COLO668 (cell line): ENCODE measurements at regions not wholly inside any gene's neighbourhood (a gene's known extent, or its start where the extent isn't known, plus 50 kb on each side); places are given as distances from the start of the nearest gene placed in this dataset.

Experiments
- DNase-seq: peaks from one replicate; lab custom pipeline; 2025; ENCODE audit not compliant: unreplicated experiment; lab: John Stamatoyannopoulos, UW

DNA sequence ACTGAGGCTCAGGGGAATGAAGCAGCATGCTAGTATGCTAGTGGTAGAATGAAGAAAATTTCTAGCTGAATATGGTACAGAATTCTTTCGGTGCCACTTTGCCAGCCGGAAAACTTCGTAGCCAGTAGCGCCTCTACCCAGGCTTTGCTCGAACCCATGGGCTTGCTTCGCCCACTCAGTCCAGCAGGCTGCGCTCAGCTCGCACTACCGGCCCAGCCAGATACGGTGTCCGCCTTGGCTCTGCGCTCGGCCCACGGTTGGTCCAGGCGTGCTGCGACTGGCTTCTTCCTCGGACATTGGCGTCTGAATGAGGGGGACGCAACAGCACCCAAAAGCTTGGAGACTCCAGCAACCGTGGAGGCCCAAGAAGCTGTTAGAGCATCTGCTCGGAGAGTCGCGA, 372.5 kb upstream of the CDH8 start:
- no peak for DNase-seq

DNA sequence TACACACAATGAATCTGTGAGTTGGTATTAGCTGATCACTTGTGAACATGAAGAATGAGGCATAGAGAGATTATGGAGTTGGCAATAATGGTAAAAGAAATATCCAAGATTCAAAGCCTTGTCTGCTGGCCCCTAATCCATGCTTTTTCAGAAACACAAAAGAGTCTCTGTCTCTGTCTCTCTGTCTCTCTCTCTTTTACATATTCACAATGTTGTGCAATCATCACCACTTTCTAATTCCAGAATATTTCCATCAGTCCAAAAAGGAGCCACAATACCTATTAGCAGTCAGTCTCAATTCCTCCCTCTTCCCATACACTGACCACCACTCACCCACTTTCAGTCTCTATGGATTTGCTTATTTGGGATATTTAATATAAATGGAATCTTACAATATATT, 370.1 kb upstream of the CDH8 start:
- no peak for DNase-seq

DNA sequence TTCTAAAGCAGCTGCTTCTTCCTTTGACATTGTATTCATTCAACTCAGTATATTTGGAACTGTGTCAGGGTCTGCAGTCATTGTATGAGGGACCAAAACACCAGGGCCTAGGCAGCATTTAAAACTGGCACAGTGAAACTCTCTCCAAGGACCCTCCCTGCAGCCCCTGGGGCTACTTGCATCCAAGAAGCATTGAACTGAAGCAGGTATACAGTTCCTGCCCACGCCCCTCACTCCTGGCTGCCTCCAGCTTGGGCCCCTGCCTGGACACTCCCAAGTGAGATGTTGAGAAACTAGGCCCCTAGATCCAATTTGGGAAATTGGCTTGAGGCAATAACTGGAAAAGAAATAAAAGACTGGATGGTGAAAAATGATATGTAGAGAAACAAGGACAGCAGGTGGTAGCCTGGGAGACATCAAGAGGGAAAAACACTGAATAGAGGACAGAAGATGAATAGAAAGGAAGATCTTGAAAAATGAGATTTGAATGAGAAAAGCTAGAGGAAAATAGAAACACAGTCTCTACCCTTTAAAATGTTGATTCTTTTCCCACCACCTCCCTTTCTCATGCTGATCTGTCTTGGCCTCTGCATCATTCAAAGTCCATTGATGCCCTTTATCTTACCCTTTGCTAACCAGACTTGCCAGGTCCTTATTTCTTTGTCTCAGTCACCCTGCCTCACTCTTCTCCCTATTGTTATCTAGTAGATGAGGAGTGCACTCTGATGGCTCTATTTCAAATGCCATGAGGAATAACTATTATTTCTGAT, 368.8 kb upstream of the CDH8 start:
- DNase-seq, result no peak

DNA sequence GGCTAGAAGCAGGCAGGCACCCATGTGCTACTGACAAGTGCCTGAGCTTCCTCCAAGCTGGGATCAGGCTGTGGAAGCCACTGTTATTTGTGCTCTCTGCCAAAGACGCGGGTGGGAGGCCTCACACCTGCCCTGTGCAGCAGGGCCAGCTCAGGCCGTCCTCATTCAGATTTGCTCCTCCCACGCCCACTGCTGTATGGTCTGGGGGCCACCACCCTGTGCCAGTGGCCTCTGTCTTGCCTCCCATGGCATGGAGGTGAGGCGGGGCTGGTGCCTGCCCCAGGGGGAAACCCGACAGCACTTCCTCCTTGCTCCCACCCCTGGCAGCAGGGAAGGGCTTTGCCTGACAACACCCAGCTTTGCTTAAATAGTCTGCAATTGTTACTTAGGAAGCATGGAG, 356.5 kb upstream of the CDH8 start:
- DNase-seq, result no peak

DNA sequence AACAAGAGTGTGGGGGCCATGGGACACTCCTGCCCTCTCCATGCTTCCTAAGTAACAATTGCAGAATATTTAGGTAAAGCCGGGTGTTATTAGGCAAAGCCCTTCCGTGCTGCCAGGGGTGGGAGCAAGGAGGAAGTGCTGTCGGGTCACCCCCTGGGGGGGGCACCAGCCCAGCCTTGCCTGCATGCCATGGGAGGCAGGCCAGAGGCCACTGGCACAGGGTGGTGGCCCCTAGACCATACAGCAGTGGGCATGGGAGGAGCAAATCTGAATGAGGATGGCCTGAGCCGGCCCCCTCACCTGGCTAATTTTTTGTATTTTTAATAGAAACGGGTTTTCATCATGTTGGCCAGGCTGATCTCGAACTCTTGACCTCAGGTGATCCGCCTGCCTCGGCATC, 355.7 kb upstream of the CDH8 start:
- no peak for DNase-seq

DNA sequence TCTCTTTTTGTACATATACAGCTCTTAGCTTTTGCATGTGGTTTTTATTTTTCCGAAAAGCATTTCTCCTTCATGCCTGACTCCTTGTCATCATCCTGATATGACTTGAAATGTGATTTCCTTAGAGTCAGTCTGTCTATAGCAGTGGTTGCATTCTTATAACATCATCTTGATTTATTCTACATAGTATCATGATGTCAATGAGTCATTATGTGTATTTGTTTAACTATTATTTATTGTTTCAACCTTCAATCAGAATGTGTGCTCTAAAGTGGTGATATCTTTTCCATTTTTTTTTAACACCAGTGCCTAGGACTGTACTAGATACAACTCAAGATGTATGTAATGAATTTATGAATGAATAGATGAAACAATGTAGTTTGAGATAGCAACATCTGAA, 354.9 kb upstream of the CDH8 start:
- DNase-seq, result no peak

DNA sequence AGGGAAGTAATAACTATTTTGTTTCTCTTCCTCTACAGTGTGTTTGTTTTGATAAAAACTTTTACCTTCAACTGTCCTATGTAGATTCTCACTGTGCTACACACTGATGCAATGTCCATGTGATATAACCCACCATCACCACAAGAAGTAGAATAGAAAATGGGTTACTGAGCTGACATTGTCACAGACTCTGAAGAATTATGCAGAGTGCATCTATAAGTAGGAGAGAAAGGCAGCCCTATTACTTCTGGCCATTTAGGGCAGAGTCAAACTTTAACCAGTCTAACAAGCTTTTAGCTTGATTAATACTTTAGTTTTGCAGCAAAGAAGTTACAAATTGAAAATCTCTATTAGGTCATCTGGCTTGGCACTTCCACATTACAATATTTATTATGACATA, 354.0 kb upstream of the CDH8 start:
- no peak for DNase-seq

DNA sequence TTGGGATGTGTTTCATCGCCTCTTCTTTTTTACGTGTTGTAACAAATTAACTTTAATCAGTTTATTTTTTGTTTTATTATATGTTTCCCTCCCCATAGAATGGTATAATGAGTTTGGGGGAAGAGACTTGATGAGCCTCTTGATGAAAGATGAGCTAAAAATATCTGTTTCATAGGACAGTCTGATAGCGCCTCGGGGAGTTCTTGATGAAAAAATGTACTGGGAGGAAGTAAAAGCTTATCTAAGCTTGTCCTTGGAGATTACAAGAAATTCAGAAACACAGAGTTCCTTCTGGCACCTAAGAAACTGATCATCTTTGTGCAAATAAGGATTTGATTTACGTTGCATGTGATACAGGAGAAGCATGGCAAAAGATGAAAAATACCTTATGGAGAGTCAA, 350.2 kb upstream of the CDH8 start:
- DNase-seq, result no peak

DNA sequence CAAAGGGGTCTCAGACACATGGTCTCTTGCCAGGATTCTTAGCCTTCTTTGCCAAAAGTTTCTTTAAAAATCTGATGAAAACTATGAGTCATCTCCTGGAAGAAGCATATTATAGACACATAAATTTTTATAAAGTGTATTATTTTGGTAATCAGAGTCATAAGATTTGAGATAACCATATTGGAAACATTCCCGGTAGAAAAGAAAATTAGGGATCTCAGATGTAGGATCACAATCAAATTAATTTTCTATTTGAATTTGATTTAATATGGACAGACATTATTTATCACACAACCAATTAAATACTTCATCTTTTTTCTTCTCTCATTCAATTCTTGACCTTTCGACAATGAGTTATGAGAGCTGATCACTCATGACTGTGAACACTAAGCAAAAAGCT, 347.7 kb upstream of the CDH8 start:
- DNase-seq, result no peak

DNA sequence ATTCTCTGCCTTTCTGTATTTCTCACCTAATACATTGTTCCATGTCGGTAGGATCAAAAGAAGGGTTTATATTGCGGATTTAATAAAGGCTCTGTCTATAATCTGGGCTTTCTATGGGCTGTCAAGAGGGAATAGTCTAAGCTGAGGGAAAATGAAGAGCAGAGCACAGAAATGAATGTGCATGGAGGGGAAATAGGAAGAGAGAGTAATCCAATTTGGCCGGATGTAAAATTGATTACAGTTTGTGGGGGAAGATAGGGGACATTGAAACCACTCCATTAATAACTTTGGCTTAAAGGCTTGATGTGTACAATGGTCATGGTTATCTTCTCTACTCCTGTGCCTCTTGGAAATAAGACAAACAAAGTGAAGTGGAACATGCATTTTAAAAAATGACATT, 334.2 kb upstream of the CDH8 start:
- DNase-seq, result no peak

DNA sequence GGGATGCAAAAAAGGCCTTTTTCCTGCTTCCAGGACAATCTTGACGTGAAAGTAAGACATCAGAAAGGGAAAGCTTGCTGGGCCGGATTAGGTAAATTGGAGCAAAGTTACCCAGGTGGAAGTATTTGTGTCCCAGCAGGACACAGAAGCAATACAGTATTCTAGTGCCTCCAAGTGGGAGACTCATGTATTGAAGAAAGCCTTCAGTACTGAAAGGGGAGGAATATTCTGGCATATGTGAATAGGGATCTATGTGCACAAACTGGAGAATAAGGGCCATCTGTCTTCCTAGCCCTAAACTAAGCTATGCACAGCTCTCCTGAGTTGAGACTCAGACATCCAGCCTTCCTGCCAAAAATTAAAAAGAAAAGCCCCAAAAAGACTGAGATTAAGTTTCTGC, 327.3 kb upstream of the CDH8 start:
- DNase-seq, result no peak

DNA sequence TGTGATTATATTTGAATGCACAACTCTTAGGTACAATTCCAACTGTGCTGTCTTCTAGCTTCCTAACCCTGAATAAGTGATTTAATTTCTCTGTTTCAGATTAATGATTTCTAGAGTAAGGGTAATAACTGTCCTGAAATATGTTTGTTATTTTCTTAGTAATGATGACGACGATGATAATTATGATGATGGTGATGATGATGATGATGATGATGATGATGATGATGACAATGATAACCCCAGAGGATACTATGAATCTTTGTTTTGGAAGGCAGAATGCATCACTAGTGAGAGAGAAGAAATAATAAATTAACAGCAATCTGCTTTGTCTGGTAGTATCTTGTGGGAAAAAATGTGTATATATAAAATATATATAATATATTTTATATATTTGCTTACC, 317.1 kb upstream of the CDH8 start:
- no peak for DNase-seq

DNA sequence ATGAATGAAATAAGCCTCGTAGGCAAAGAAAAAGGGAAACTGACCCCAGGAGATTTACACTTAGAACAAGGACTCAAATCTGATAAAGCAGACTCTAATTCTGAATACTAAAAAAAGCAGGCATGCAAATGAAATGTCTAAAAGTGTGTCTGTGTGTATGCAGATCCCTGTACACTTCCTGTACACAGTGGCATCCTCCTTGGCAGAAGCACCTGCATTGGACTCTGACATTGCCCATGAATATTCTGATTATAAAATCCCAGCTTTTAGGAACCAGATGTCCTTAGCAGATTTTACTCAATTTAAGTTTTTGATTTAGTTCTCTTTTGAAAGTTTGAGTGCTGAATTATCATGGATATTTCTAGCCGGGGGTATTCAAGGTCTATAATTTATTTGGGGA, 306.0 kb upstream of the CDH8 start:
- DNase-seq, result no peak

DNA sequence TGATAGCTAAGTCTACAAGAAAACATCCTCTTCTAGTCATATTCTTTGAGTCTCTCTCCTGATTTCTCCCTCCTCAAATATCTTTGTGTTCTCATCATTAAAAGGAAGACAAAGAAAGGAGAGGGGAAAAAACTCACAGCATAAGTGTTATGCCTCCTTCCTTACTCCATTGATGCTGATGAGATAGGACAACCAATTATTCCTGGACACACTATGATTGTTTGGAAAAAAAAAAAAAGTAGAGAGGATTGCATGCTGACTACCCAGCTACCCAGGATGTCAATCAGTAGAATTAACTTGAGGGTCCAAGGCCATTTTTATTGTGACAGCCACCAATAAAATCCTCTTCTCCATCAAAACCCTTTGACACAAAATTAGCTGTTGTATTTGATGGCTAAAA, 299.1 kb upstream of the CDH8 start:
- no peak for DNase-seq

DNA sequence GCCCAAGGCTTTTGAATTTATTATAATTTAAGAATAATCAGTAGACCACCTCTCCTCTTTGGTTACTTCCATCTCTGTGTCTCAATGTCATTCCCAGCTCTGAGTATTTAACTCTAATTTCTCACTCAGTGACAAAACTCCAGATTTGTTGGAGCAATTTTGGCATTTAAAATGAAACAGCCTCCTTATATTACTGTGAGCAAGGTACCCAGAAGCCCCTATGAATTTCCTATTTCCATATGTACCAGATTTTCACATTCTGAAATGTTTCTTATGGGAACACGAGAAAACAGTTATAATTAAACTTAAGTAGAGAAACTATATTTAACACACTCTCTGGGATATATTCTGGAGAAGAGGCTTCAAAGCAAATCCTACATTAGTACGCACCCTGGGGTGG, 285.4 kb upstream of the CDH8 start:
- DNase-seq, result no peak

DNA sequence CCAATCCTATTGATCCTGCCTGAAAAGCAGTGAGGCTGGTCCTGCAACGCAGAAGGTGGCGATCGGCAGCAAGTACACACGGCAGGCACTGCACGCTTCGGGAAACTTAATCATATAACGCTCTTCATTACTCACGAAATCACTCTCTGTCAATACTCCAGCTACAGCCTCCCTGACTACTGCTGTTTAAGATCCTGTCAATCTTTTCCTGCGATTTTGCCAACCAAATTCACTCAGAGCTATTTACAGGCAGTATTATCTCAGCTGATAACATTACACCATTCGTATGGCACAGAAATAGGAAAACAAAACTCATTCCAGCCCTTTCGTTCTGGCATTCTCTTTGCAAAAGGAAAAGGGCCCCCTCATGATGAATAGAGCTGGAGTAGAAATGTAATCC, 262.4 kb upstream of the CDH8 start:
- no peak for DNase-seq

DNA sequence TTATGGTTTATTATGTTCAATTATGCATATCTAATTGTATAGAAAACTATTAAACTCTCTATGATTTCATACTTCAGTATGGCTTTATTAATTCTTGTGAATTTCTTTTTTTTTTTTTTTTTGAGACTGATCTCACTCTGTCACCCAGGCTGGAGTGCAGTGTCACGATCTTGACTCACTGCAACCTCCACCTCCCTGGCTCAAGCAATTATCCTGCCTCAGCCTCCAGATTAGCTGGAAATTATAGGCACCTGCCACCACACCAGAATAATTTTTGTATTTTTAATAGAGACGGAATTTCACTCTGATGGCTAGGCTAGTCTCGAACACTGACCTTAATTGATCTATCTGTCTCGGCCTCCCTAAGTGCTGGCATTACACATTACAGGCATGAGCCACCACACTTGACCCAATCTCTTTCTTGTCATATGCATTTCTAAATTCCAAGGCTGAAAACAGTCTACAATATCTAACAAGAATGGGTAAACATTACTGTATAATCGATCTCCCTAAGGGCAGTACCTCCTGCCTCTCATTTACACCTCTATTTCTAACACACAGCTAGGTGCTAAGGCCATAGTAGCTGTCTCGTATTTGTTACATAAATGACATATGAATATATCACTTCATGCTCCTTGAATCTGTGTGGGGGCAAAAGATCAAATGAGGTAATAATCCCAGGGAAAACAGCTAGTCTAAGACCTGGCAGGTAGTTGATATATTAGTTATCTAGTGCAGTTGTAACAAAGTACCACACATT, 258.2 kb upstream of the CDH8 start:
- DNase-seq, result no peak

DNA sequence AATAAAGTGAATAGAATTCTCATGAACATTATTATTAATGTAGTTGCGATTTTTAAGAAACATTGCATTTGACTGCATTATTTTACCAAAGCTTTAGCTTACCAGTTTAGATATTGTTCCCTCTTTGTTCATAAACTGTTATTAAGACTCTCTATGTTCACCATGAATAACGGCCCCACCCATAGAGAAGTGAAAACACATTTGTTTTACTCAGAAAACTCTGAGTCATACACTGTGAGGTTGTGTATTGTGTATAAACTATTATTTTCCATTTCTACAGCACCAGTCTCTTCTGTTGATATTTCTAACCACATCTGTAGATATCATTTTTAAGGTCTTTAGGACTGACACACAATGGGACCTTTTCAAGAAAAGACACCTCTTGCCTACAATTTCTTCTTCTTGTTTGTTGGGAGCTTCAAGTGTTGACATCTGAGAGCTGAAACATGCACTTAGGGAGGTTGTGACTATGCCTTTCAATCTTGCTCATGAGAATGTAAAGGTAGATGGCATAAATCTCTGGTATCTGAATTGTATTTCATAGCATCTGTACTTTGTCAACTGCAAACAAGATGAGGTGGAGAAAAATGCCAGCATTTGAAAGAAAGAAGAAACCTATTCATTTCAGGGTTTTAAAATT, 252.9 kb upstream of the CDH8 start:
- DNase-seq, result no peak

DNA sequence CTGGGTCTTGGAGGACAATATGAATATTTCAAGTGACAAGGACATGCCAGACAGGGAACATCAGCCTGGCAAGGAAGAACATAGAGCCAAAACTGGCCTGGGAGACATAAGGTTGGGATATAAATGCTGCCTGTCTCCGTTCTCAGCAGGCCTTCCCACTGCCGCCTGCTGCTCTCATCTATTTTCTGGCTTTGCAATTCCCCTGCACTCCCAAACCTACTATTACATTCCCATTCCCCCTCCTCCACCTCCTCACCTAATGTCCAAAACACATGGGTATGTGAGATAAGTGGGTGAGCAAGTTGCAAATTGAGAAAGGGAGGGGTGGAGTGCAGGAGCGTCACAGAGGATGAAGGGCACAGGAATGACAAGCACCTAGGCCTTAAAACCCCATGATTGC, 244.3 kb upstream of the CDH8 start:
- no peak for DNase-seq

DNA sequence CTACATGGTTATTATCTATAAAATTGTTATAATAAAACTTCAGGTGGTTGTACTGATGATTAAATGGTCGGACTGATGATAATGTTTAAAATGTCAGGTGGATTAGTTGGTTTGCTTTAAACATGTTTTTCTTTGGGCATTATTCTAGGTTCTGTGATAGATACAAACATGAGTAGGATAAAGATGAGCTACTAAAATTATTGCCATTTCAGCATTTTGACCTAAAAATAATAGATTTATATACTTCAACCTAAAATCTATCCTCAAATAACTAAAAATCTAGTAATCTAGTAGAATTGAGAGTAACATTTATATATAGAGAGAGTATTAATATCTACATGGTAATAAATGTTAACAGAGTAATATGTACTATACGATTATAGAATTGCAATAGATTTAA, 241.7 kb upstream of the CDH8 start:
- no peak for DNase-seq

DNA sequence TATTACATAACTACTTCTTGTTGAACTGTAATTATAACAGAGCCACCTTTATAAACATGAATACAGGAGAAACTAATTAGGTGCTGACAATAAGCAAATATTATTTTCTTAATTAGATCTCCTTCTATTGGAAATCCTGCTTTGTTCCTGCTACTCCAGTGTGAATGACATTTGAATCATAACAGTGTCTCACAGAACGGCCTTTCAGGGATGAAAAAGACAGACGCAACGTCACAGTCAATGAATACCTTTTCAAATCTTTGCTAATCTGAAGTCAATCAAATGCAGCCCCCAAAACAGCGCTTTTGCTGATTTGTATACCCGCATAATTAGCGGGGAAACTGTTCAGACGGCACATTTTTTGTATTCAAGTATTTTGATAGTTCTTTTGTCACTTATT, 240.4 kb upstream of the CDH8 start:
- no peak for DNase-seq

DNA sequence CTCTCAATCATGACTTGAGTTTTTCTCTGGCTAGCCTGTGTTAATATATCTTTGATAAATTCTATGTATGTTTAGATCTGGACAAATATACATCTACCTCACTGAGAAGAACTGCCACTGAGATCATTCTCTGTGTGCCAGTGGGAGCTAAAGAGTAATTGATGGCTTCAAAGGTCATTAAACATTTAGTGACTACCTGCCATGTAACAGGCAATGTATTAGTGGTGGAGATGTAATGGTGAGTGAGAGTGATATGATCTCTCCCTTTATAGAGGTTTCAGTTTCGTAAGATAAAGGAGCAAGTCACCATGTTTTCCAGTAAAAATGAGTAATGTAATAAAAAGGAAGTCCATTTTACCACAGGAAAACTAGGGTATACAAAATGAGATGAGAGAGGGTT, 235.8 kb upstream of the CDH8 start:
- DNase-seq, result no peak
